ENCODE measurements at regions not wholly inside any gene's neighbourhood (a gene's known extent, or its start where the extent isn't known, plus 50 kb on each side); places are given as distances from the start of the nearest gene placed in this dataset.

GRCh38 chr17:5986644-5987043 is 83.5 kb upstream of the WSCD1 start:
- TF ChIP-seq CTCF (IDR thresholded peaks at IDR 0.05): no peak
- no peak for TF ChIP-seq FOXJ3 (CRISPR knock-in tag; IDR thresholded peaks at IDR 0.05; ENCODE audit: borderline replicate concordance)
